ENCODE measurements at regions not wholly inside any gene's neighbourhood (a gene's known extent, or its start where the extent isn't known, plus 50 kb on each side); places are given as distances from the start of the nearest gene placed in this dataset.

GRCh38 chr1:182293119-182293589 lies 98.4 kb downstream of the GLUL start (continued):
- TF ChIP-seq NFAT5 (CRISPR knock-in tag; IDR thresholded peaks at IDR 0.05) (no peak), ZNF737 (CRISPR knock-in tag; IDR thresholded peaks at IDR 0.05; ENCODE audit: borderline replicate concordance) (no peak), PAXIP1 (CRISPR knock-in tag; conservative IDR thresholded peaks at IDR 0.05) (peak; percentile 80), POLR2A (IDR thresholded peaks at IDR 0.05; ENCODE audit: insufficient read depth in 1 of 2, low read depth in 2 of 2, low read length in 2 of 2) (peak; percentile 70 to 72), RCOR2 (CRISPR knock-in tag; IDR thresholded peaks at IDR 0.05) (peak; percentile 73), ZSCAN22 (CRISPR knock-in tag; IDR thresholded peaks at IDR 0.05) (no peak), AKNA (CRISPR knock-in tag; IDR thresholded peaks at IDR 0.05; ENCODE audit: borderline replicate concordance) (no peak), SNAPC4 (CRISPR knock-in tag; IDR thresholded peaks at IDR 0.05) (no peak)
